H1 (cell line): ENCODE measurements at regions not wholly inside any gene's neighbourhood (a gene's known extent, or its start where the extent isn't known, plus 50 kb on each side); places are given as distances from the start of the nearest gene placed in this dataset. TPM values are rescaled to one million over a fixed set of nuclear protein-coding genes. Genes with fewer than 3 reads are reported as not detected.

Experiments used
- small RNA-seq: library from polyadenylated mRNA; stranded (forward); fragments of <200 nt; extraction: miRNeasy Mini kit (QIAGEN cat#:217004); gene quantifications from one replicate; pipeline ENCODE3, GENCODE V24; 2013; ENCODE audit not compliant: insufficient read depth

Small RNA genes lying in the stretch of these regions (small RNA-seq; reads per million reads assigned to genes)
- gene RNU6-812P (not detected), gene RNU6-827P (not detected)
